PFSK-1 (cell line): ENCODE measurements at regions not wholly inside any gene's neighbourhood (a gene's known extent, or its start where the extent isn't known, plus 50 kb on each side); places are given as distances from the start of the nearest gene placed in this dataset.

Experiments used
- REST ChIP-seq, 2 experiments: IDR thresholded peaks; 2 replicates each; pipeline versions ENCODE4 v1.6.1 to v1.8.0; 2011 to 2012; ENCODE audit warnings: low read depth in 2 of 2, low read length in 2 of 2, control low read depth in 1 of 2, inconsistent platforms in 1 of 2, mild to moderate bottlenecking in 1 of 2, moderate library complexity in 1 of 2; ENCODE audit not compliant: insufficient read depth in 1 of 2
- TAF1 ChIP-seq: IDR thresholded peaks from 2 replicates; pipeline ENCODE4 v1.6.1; 2012; ENCODE audit warnings: low read length, control low read depth, borderline replicate concordance; ENCODE audit not compliant: insufficient read depth

- TF ChIP-seq TAF1, result no peak
- no peak for TF ChIP-seq REST (IDR thresholded peaks at IDR 0.05; ENCODE audit: insufficient read depth in 1 of 2, low read depth in 2 of 2, low read length in 2 of 2)
Observed at GRCh38 chr2:67103157-67103556, 294.0 kb upstream of the ETAA1 start.
